Fibroblast of skin of right quadriceps (primary cell): ENCODE measurements at regions not wholly inside any gene's neighbourhood (a gene's known extent, or its start where the extent isn't known, plus 50 kb on each side); places are given as distances from the start of the nearest gene placed in this dataset.

Experiments
- DNase-seq: peaks from one replicate; pipeline ENCODE4 v3.0.0-alpha.2; 2013

DNA sequence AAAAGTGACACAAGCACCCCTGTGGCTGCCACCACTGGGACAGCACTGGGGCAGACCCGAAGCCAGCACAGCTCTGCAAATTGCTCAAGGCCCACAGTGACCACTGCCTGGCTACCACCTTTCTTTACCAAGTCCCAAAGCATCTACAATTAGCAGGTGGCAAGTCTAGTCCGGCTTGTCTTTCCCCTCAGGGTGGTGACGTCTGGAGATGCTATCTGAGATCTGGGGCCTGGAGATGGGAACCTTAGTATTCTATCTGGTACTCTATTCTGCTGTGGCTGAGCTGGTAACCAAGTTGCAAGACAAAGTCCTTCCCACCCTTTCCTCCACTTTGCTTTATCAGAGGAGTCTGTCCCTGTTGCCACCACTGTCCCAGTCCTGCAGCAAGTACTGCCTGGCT is 1010.1 kb upstream of the FLRT2 start:
- DNase-seq: no peak

DNA sequence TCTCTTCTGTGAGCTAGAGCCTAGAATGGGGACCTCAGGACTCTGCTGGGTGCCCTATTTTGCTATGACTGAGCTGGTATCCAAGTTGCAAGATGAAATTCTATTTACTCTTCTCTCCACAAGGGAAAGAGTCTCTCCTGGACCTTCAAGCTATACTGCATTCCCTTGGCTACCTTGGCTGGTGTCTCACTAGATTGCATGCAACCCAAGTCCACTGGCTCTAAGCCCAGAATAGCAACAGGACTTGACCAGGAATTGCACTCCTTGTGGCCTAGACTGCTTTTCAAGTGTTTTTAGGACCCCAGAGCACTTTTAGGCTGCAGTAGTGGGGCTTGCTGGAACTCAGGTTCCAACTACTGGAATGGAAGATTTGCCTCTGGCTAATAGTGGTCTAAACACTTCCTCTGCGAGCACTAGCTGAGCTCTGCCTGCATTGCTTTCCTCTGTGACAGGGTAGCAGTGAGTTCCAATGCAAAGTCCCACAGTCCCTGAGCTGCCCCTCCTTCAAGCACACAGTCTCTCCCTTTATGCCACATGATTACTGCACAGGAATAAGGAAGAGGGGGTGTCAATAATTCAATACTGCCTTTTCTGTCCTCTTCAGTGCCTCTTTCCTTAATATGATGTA is 1009.1 kb upstream of the FLRT2 start:
- DNase-seq: peak; percentile 42

DNA sequence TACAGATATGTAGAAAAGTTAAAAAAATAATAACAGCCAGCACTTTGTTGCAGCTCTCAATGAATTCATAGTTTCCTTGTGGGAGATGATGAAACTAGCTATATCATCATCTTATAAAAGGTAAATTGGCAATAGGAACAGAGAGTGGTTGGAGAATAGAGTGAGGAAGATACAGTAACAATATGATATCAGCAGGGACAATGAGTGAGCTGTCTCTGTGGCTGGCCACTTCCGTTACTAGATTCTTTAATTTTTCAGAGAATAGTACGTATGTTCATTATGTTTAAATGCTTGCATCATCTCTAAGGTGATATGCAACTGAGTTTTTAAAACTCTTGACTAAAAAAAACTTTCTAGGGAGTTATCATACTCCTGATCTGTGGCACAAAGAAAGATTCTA is 1006.2 kb upstream of the FLRT2 start:
- no peak for DNase-seq

DNA sequence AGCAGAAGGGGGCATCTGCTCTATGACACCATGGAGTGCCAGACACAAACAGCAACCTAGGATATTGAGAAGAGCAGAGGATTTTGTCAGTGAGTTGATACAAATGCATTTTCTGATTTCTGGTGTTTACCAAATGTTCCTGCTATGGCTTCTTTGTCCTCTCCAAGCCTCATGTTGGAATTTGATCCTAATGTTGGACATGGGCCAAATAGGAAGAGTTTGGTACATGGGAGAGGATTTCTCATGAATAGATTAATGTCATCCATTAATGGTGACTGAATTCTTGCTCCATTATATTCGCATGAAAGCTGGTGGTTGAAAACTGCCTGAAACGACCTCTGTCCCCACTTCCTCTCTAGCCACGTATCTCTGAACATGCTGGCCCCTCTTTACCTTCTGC is 1002.2 kb upstream of the FLRT2 start:
- peak; percentile 3 for DNase-seq

DNA sequence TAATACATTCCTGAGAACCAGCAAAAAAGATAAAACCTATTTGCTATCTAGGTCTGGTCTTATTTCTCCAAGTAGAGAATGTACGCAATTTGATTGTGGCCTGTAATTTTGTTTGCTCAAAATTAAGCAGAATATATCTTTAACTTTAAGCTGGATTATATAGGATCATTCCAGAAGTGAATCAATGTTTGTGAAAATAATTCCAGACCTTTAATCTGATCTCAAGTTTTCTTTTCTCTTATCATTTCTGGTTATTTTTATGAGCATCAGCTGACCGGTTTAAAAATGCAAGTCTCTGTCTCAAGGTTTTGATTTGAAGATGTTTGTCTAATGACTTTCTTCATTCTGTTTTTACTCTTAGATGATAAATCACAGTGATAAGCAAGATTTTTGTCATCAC is 997.9 kb upstream of the FLRT2 start:
- DNase-seq: no peak

DNA sequence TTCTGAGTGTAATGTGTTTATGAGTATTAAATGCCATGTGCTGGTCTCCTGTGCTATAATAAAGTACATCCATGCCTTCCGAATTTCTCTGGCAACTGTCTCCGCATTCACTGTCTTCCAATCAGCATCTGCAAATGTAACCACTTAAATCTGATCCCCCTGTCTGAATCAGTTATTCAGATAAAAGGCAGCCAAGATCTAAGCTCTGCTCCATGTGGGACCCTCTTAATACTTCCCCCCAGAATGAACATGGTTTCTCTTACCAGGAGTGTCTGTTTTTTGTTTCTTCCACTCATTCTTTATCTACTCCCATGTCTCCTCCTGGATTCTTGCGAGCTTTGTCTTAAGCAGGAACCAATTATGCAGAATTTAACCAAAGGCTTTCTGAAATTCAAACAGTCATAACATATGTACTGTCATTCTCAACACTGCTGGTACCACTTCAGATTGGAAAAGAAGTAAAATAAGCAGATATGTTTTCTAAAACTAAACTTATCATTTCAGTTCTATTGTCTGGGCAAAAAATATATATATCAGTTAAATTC is 996.7 kb upstream of the FLRT2 start:
- no peak for DNase-seq

DNA sequence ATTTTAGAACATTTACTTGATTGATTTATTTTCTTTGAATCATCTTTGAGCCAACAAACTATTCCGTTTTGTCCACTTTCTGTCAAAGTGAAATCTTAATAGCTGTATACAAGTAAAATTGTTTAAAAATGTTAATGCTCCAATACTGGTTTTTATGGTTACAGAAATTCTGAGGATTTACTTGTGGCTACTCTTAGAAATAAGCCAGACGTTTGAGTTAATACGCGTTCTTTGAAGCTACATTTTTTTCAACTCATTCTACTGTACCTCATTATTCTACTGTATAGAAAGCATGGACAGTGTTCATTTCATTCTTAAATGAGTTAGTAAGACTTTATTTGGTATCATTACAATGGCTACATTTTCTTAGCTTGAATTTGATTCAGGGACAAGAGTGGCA is 996.2 kb upstream of the FLRT2 start:
- DNase-seq: no peak

DNA sequence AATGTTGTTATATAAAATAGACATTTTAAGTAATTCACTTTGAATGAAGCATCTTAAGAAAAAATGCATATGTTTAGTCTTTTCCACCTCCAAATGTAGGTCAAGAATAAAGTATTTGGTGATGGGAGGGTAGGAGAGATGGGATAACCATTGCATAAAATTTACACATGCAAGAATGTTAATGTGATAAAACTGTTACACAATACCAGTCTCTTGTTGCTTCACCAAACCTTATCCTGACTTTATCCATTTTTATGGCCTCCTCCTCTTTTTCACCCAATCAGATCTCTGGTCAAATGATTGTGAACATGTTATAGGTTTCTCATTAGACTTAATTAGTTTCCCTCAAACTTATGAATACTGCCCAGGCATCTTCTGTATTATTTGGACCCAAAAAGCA is 994.5 kb upstream of the FLRT2 start:
- DNase-seq: no peak

DNA sequence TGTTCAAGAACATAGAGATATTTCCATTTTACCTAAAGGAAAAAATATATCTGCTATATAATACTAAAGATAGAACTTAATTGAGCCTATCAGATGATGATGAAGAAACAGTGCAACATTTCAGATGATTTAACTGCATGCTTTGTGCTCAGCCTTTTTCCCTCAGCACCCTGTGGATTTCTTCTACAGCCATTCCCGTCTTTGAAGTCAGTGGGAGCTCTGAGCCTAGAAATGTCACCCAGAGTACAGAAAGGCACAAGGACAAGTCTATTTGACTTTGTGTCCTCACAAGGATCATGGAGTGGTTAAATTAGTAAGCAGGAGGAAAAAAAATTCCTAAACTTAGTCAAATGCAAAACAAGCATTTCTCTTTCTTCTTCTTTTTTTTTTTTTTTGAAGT is 994.0 kb upstream of the FLRT2 start:
- no peak for DNase-seq

DNA sequence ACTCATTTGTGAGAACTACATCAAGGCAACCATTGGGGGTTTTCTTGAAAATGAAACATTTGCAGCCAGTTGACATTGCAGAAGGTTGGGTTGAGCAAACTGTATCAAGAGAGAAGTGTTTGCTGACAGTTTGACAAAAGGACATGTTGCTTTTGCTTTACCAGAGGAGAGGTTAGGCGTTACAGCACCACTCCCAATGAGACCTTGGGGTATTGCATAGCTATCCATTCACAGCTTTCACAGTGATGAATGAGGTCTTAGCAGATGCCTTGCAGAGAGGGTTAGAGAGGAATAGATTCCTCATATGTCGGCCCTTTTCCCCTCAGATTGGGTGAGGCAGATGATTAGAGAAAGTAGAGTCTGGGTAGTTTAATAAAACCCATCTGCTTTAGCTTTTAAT is 988.9 kb upstream of the FLRT2 start:
- DNase-seq: no peak

DNA sequence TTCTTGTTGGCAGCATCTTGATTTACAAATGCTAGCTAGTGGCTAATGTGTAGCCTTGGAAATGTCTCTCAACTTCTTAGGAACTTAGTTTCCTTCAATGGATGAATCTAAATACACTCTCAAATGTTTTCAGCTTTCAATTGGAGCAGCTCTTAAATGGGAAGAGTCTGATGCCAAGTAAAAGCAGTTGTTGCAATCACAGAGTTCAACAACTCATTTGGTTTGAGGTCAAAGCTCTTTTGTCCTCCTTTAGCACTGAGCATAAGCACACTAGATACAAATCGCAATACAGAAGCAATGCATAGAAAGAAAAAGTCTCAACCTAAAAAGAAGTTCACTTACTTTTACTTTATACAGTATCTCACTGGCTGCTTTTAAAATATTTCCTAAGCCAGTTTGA is 986.1 kb upstream of the FLRT2 start:
- DNase-seq: no peak

DNA sequence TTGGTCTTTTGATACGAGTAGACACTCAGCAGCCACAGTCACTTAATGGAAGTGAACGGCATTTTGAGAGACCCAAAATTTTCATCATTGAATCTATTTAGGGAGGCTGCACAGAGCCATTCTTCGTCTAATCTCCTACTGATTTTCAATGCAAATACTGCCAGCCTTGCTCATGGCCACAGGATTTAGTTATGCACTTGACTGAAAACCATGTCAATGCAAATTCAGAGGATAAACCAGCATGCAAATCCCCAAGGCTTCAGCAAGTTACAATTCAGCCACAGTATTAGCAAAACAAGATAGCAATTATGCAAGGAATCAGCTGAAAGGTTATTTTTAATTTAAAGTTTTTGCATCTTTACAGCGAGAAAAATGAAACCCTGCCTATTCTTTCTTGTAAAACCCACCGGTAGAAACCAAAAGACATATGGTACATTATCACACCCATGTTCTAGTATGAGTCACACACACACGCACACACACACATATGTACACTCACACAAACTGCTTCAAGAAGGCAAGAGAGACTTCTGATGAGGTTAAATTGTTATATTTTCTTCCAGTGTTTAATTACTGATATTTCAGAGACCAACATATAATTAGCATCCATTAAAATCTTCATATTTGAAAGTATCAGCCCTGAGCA is 985.3 kb upstream of the FLRT2 start:
- DNase-seq: no peak

DNA sequence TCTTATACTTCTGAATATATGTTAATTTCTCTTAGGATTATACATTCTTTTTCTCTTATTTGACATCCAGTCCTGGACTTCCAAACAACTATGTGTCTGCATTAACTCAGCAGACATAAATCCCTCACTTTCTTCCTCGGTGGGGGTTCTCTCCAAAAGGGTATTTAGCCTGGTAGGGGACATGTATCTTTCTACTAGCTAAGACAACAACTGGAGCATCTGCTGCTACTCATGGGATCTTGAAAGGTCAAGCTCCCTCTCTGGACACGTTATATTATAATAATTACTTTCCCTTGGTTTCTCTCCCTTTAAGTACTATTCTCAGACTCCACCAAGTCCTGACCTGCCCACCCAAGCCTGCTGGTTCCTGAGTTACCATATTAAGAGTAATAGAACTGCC is 983.7 kb upstream of the FLRT2 start:
- no peak for DNase-seq

DNA sequence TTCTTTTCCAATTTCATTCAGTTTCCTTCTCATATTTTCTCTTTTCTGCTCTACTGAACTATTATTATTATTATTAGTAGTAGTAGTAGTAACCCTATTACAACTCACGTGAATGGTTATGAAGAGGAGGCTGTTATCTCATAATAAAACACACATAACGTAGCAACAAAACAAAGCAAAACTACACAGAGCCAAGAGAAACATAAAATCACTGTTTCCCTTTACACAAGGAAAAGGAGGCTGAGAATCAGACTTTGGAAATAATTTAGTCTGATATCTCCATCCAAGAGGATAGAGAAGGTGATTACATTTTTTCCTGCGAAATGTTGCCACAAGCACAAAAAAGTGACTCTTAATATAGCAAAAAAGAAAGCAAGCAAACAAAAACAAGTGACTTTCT is 975.8 kb upstream of the FLRT2 start:
- no peak for DNase-seq

DNA sequence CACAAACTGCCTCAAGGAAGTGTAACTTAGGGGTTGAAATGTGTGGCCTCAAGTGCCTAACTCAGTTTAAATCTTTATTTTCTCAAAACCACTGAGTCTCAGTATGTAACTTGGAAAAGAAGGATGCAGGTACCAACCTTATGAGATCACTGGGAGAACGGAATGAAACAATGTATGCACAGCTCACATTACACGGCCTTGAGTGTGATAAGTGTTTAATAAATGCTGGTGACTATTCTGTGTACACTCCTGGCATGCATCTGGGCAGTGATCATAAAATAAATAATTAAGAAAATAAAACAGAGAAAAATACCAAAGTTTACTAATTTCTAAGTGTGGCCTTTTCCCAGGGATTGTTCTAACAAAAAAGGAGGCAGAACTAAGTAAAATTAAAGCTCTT is 974.5 kb upstream of the FLRT2 start:
- no peak for DNase-seq

DNA sequence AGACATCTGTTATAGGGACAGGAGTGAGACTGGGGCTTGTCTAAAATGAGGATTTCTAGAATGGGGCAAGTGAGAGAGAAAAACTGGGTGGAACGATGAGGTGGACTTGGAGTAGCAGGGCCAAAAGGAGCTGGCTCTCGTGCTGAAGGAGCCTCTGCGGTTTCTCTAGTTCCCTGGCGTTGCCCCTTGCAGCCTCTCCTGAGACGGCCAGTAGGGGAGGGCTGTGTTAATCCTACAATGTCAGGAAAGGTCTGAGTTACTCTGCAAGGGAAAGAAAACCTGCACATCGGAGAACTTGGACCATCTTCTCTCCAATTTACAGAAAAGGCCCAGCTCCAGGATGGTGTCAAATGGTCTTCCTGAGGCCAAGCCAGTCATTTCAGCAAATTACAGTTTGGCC is 963.8 kb upstream of the FLRT2 start:
- no peak for DNase-seq

DNA sequence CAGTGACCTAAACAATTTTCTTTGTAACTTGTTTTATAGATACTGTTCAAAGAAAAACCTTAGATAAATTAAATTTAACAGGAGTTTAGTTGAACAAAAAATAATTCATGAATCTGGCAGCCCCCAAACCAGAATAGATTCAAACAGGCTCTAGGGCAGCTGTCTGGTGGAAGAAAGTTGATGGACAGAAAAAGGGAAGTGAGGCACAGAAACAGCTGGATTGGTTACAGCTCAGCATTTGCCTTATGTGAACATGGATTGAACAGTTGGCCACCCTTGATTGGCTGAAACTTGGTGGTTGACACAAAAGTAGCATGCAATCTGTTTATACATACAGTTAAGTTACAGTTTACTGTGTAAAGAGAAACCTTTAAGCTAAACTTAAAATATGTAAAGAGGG is 954.3 kb upstream of the FLRT2 start:
- DNase-seq: no peak

DNA sequence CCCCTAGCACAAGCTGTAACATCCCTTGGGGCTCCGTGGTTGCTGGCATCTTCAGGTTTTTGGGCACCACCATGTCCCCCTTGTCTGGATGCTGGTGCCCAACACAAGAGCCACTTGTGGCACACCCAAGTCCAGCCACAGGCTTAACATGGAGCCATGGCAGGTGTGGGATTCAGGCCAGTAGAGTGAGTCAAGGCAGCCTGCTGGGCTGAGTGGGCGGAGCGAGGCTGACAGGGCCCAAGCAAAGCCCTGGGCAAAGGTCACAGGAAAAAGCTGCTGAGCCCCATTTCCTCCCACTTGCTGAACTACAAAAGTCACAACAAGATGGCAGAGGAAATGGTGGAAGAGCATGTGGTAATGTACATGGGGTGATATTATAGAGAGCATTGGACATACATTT is 950.7 kb upstream of the FLRT2 start:
- no peak for DNase-seq

DNA sequence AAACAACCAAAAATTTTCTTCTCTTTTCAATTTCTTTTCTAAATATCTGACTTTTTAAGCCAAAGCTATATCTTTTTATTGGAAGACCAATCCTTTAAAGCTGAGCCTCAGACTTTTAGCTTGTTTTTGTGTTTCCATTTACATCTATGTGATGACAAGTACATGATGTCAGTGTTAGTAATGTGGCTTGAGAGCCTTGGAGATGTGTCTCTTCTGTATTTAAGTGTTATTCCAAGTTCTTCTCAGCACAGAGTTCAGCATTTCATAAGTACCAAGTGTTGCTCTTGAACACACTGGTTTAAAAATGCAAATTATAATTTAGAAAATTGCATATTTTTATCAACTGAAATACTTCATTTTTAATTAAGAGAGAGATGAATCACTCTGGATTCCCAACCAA is 948.9 kb upstream of the FLRT2 start:
- DNase-seq: no peak

DNA sequence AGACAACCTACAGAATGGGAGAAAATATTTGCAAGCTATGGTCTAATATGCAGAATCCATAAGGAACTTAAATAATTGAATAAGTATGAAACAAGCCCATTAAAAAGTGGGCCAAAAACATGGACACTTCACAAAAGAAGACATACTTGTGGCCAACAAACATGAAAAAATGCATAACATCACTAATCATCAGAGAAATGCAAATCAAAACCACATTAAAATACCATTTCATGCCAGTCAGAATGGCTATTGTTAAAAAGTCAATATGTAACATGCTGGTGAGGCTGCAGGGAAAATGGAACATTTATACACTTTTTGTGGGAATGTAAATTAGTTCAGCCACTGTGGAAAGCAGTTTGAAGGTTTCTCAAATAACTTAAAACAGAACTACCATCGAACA is 945.4 kb upstream of the FLRT2 start:
- peak; percentile 19 for DNase-seq

DNA sequence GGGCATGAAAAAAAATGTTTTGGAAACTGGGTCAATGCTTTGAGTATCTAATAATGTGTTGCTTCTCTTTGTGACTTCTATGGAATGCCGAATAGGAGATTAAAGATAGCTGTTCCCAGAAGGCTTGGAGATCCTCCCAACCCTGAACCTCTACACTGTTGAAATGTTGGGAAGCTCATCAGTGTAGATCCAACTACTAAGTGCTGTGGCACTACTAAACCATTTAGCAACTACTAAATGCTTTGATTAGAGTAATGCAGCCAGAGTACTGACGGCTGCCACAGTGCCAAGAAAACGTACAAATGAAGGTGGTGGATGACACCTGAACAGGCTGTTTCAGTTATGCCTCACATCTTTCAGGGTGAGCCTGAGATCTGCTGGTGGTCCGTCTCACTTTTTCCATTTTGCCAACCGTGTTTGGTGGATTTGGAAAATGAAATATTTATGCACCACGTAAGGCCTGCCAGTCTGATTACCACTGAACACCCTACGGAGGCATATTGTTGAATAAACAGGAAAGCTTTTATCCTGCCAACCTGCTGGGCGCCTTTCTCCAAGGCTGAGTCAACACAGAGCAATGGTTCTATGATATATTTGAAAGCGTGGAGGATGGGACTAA is 938.0 kb upstream of the FLRT2 start:
- no peak for DNase-seq

DNA sequence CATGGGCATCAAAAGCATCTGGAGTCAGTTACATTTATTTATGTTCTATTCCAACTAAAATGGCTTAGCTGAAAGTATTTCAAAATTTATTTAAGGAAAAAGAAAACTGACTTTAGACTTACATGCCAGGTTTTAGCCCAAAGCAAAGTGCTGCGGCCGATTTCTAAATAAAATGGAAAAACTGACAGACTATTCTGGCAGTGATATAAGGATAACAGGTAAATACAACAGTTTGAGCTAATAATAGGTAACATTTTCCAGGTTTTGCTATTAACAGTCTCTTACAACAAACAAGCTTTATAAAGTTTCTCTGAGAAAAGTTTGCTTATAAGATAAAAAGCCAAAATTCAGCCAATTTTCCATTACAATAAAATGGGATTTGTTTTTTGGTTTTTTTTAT is 937.2 kb upstream of the FLRT2 start:
- no peak for DNase-seq

DNA sequence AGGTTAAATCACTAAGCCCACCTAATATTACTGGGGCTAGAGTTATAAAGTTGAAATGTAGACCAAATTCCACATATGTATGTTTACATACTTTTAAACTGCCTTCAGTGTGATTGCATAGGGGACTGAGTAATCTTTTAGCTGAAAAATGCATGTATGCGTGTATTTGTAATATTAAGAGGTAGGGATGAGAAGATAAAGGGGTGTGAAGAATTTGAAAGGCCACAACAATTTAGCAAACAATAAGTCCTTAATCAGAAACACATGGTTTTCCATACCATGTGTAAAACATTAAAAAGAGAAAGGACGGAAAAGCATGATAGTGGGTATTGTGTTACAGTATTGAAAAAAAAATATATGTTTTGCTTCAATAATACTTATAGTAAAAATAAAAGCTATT is 919.9 kb upstream of the FLRT2 start:
- DNase-seq: peak; percentile 31

DNA sequence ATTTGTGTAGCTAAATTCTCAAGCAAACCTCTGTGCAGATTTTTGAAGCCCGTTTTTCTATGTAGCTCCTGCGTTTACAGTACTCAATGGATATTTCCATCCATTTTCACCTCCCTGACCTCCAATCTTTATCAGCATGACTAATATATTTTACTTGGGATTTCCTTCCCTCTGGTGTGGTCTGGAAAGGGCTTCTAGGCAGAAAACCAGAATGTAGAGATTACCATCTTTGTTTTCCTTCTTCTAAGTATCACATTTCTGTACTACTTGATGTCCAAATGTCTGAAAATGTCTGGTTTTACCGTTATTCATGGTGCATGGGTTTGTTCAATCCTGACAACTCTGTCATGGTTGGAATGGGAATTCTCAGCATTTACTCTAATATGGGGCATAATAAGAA is 907.6 kb upstream of the FLRT2 start:
- no peak for DNase-seq

DNA sequence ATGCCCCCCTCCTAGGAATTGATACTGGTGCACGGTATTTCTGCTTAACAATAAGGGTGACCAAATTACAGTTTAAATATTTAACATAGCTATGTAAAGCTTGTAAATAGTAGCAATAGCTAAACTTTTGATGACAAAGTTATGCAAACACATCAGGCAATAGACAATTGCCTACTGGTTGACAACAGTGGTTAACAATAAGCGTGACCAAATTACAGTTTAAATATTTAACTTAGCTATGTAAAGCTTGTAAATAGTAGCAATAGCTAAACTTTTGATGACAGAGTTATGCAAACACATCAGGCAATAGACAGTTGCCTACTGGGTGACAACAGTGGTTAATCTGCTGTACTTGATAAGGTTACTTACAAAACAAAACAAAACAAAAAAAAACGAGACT is 886.5 kb upstream of the FLRT2 start:
- DNase-seq: no peak
